Activated T-helper 1 cell treated with anti-CD3 and anti-CD28 coated beads, Interleukin-12 subunit alpha, Interleukin-12 subunit beta, Interleukin-2, Interleukin-4 antibody, amounts not matched to agents 30 ng/mL and 10 ng/mL and 1 ng/mL, durations not matched to agents 14 hours and 24 hours and 36 hours (primary cell): ENCODE measurements at regions not wholly inside any gene's neighbourhood (a gene's known extent, or its start where the extent isn't known, plus 50 kb on each side); places are given as distances from the start of the nearest gene placed in this dataset.
A peak's percentile ranks its signal among the peaks of the same experiment; 100 is the strongest.

Experiments used
- DNase-seq: peaks from one replicate; pipeline ENCODE4 v3.0.0; 2021; ENCODE audit warnings: low spot score
- H3K27ac Mint-ChIP-seq: one replicate; pipeline ENCODE4 v1.8.0; 2021; ENCODE audit warnings: mild to moderate bottlenecking, mixed read lengths
- H3K27me3 Mint-ChIP-seq: one replicate; pipeline ENCODE4 v1.8.0; 2022; ENCODE audit warnings: mild to moderate bottlenecking, moderate library complexity, mixed read lengths; ENCODE audit not compliant: insufficient read depth
- H3K36me3 Mint-ChIP-seq: one replicate; pipeline ENCODE4 v1.8.0; 2021; ENCODE audit warnings: low read depth, mixed read lengths
- H3K4me1 Mint-ChIP-seq: one replicate; pipeline ENCODE4 v1.8.0; 2021; ENCODE audit warnings: low read depth, mixed read lengths
- H3K4me3 Mint-ChIP-seq: one replicate; pipeline ENCODE4 v1.8.0; 2021; ENCODE audit warnings: mild to moderate bottlenecking, moderate library complexity, mixed read lengths
- H3K9me3 Mint-ChIP-seq: one replicate; pipeline ENCODE4 v1.8.0; 2021; ENCODE audit warnings: mixed read lengths
- intact Hi-C: fragments of 100-400 bp; cut with micrococcal nuclease; formaldehyde crosslinking; loops from one replicate; pipeline ENCODE4 v1.15.1; 2024

- intact Hi-C loops, result loop anchor here (10.0 kb wide), 1 partner anchor 1061 kb away; no protein-coding TSS in a partner anchor
- Mint-ChIP-seq H3K4me1 (peaks cover 87% of the 10 kb centered on the region), H3K27ac (no peak overlapping the region), H3K27me3 (no peaks in the 10 kb centered on the region), H3K36me3 (peaks cover 16% of the 10 kb centered on the region), H3K9me3 (peaks cover 14% of the 10 kb centered on the region), H3K4me3 (no peak overlapping the region)
- DNase-seq, result no peak
Observed at GRCh38 chr2:234305846-234306245, 191.0 kb downstream of the ARL4C start.

- Mint-ChIP-seq H3K4me3 (no peak overlapping the region), H3K4me1 (peaks cover 89% of the 10 kb centered on the region), H3K36me3 (peaks cover 16% of the 10 kb centered on the region), H3K27ac (no peak overlapping the region), H3K9me3 (peaks cover 12% of the 10 kb centered on the region), H3K27me3 (no peaks in the 10 kb centered on the region)
- intact Hi-C loops, result loop anchor here (10.0 kb wide), 1 partner anchor 1060 kb away; no protein-coding TSS in a partner anchor
- no peak for DNase-seq
Observed at GRCh38 chr2:234304950-234305349, 191.9 kb downstream of the ARL4C start.

- no peak for DNase-seq
- peaks cover 80% of the 10 kb centered on the region for H3K4me1 Mint-ChIP-seq
- no peak overlapping the region for H3K4me3 Mint-ChIP-seq
- H3K27me3 Mint-ChIP-seq, result no peaks in the 10 kb centered on the region
- peaks cover 12% of the 10 kb centered on the region for H3K36me3 Mint-ChIP-seq
- peaks cover 4% of the 10 kb centered on the region for H3K9me3 Mint-ChIP-seq
- H3K27ac Mint-ChIP-seq, result peak overlapping the region; percentile 3
- intact Hi-C loops, result loop anchor here (10.0 kb wide), 1 partner anchor 1058 kb away; no protein-coding TSS in a partner anchor
Observed at GRCh38 chr2:234302664-234302991, 194.3 kb downstream of the ARL4C start.

- no peak overlapping the region for H3K4me3 Mint-ChIP-seq
- no peaks in the 10 kb centered on the region for H3K27me3 Mint-ChIP-seq
- H3K27ac Mint-ChIP-seq, result peak overlapping the region; percentile 16
- no peaks in the 10 kb centered on the region for H3K9me3 Mint-ChIP-seq
- peaks cover 80% of the 10 kb centered on the region for H3K4me1 Mint-ChIP-seq
- peaks cover 4% of the 10 kb centered on the region for H3K36me3 Mint-ChIP-seq
- intact Hi-C loops, result loop anchor here (10.0 kb wide), 1 partner anchor 1056 kb away; no protein-coding TSS in a partner anchor
- no peak for DNase-seq
Observed at GRCh38 chr2:234300932-234301823, 195.7 kb downstream of the ARL4C start.

GRCh38 chr2:234300391-234300925, 196.4 kb downstream of the ARL4C start:
- Mint-ChIP-seq H3K27ac (peak overlapping the region; percentile 21), H3K27me3 (no peaks in the 10 kb centered on the region), H3K4me1 (peaks cover 80% of the 10 kb centered on the region), H3K4me3 (no peak overlapping the region), H3K36me3 (peaks cover 4% of the 10 kb centered on the region), H3K9me3 (no peaks in the 10 kb centered on the region)
- intact Hi-C loops, result loop anchor here (10.0 kb wide), 1 partner anchor 1056 kb away; no protein-coding TSS in a partner anchor
- DNase-seq, result no peak

- H3K4me1 Mint-ChIP-seq, result peaks cover 84% of the 10 kb centered on the region
Observed at GRCh38 chr2:234298918-234299317, 198.0 kb downstream of the ARL4C start.

GRCh38 chr2:234296991-234297390, 199.9 kb downstream of the ARL4C start:
- no peaks in the 10 kb centered on the region for H3K9me3 Mint-ChIP-seq
- no peaks in the 10 kb centered on the region for H3K27me3 Mint-ChIP-seq
- DNase-seq, result no peak
- H3K4me1 Mint-ChIP-seq, result peaks cover 89% of the 10 kb centered on the region
- H3K4me3 Mint-ChIP-seq, result no peak overlapping the region
- peak overlapping the region; percentile 62 for H3K27ac Mint-ChIP-seq
- H3K36me3 Mint-ChIP-seq, result peaks cover 4% of the 10 kb centered on the region
- intact Hi-C loops, result loop anchor here (1.0 to 10.0 kb wide), 2 partner anchors 11 to 442 kb away; partner anchors contain the start of gene HJURP

More at GRCh38 chr2:234298918-234299317, 198.0 kb downstream of the ARL4C start:
- intact Hi-C loops, result loop anchor here (10.0 kb wide), 1 partner anchor 444 kb away; the partner anchor contains the start of gene HJURP
- H3K4me3 Mint-ChIP-seq, result no peak overlapping the region
- peak overlapping the region; percentile 36 for H3K27ac Mint-ChIP-seq
- peaks cover 4% of the 10 kb centered on the region for H3K36me3 Mint-ChIP-seq
- no peaks in the 10 kb centered on the region for H3K9me3 Mint-ChIP-seq
- H3K27me3 Mint-ChIP-seq, result no peaks in the 10 kb centered on the region
- DNase-seq, result no peak

- peaks cover 3% of the 10 kb centered on the region for H3K36me3 Mint-ChIP-seq
- intact Hi-C loops, result loop anchor here (10.0 kb wide), 1 partner anchor 439 kb away; the partner anchor contains the start of gene HJURP
- peak overlapping the region; percentile 99 for H3K27ac Mint-ChIP-seq
- H3K4me1 Mint-ChIP-seq, result peaks cover 93% of the 10 kb centered on the region
- peak overlapping the region; percentile 40 for H3K4me3 Mint-ChIP-seq
- no peaks in the 10 kb centered on the region for H3K27me3 Mint-ChIP-seq
- DNase-seq, result no peak
- no peaks in the 10 kb centered on the region for H3K9me3 Mint-ChIP-seq
Observed at GRCh38 chr2:234293973-234294372, 202.9 kb downstream of the ARL4C start.

- peaks cover 96% of the 10 kb centered on the region for H3K4me1 Mint-ChIP-seq
Observed at GRCh38 chr2:234292962-234293243, 204.0 kb downstream of the ARL4C start.

GRCh38 chr2:234292205-234292961, 204.5 kb downstream of the ARL4C start:
- Mint-ChIP-seq H3K4me1 (peaks cover 99% of the 10 kb centered on the region), H3K4me3 (peak overlapping the region; percentile 80), H3K27ac (peak overlapping the region; percentile 99), H3K27me3 (no peaks in the 10 kb centered on the region), H3K9me3 (no peaks in the 10 kb centered on the region), H3K36me3 (no peaks in the 10 kb centered on the region)
- DNase-seq, result peak; percentile 81
- intact Hi-C loops, result loop anchor here (1.0 to 10.0 kb wide), 9 partner anchors 16 to 438 kb away; partner anchors contain the start of gene HJURP

More at GRCh38 chr2:234292962-234293243, 204.0 kb downstream of the ARL4C start:
- DNase-seq, result no peak
- Mint-ChIP-seq H3K4me3 (peak overlapping the region; percentile 80), H3K27ac (peak overlapping the region; percentile 99), H3K9me3 (no peaks in the 10 kb centered on the region), H3K27me3 (no peaks in the 10 kb centered on the region), H3K36me3 (no peaks in the 10 kb centered on the region)
- intact Hi-C loops, result loop anchor here (1.0 to 10.0 kb wide), 9 partner anchors 15 to 438 kb away; partner anchors contain the start of gene HJURP

GRCh38 chr2:234291765-234292204, 205.1 kb downstream of the ARL4C start:
- DNase-seq, result peak; percentile 61
- no peaks in the 10 kb centered on the region for H3K27me3 Mint-ChIP-seq
- H3K9me3 Mint-ChIP-seq, result no peaks in the 10 kb centered on the region
- intact Hi-C loops, result loop anchor here (1.0 to 10.0 kb wide), 9 partner anchors 17 to 437 kb away; partner anchors contain the start of gene HJURP
- peaks cover 97% of the 10 kb centered on the region for H3K4me1 Mint-ChIP-seq
- peak overlapping the region; percentile 99 for H3K27ac Mint-ChIP-seq
- no peaks in the 10 kb centered on the region for H3K36me3 Mint-ChIP-seq
- peak overlapping the region; percentile 80 for H3K4me3 Mint-ChIP-seq

GRCh38 chr2:234290671-234291070, 206.2 kb downstream of the ARL4C start:
- H3K27me3 Mint-ChIP-seq, result no peaks in the 10 kb centered on the region
- H3K9me3 Mint-ChIP-seq, result no peaks in the 10 kb centered on the region
- peak; percentile 84 for DNase-seq
- intact Hi-C loops, result loop anchor here (1.0 to 10.0 kb wide), 3 partner anchors 18 to 436 kb away; partner anchors contain the start of gene HJURP
- H3K4me3 Mint-ChIP-seq, result peak overlapping the region; percentile 80
- peak overlapping the region; percentile 99 for H3K27ac Mint-ChIP-seq
- H3K4me1 Mint-ChIP-seq, result peaks cover 94% of the 10 kb centered on the region
- peaks cover 3% of the 10 kb centered on the region for H3K36me3 Mint-ChIP-seq
